GM18861 (cell line): ENCODE measurements at regions not wholly inside any gene's neighbourhood (a gene's known extent, or its start where the extent isn't known, plus 50 kb on each side); places are given as distances from the start of the nearest gene placed in this dataset.
"Not testable (repeated sequence)": the region's sequence is repeated elsewhere in the genome, so short reads cannot be mapped to it uniquely, and the experiment has no call there.

Experiments
- ATAC-seq: cut with Tn5 transposase; IDR thresholded peaks from one replicate; pipeline ENCODE4 v1.9.1; 2021; ENCODE audit not compliant: unreplicated experiment

DNA sequence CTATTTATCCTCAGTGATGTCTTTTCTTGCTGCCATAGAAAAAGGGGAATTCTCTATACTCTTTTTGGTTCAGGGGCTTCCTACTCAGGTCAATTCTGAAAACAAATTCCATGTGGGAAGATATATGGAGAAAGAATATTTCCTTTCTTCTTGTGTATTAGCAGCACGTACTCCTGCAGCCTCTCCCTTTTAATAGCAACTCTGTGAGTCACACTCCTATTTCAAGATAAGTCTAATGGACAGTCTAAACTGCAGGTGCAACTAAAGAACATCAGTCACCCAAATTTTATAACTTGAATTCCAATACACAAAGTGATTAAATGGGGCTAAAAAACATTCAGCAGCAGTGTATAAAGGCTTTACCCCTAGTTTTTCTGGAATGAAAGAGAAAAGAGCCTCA, 942.2 kb downstream of the CNTNAP5 start:
- no peak for ATAC-seq

DNA sequence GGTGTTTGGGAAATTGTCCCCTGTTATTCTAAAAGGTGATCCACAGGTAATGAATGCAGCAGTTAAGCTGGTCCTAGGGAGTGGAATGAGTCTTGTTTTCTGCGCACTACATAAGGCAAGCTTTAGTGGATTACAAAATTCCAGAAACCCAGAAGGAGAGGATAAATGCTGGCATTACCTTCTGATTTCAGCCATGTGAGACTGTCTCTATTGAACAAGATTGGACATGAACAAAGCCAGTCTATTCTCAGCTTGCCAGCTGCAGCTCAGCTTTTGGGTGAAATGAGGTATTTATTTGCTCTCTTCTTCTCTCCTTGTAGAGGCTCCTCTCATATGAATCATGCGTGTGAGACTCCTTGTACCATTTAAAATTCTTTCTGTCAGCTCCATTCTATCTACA, 944.9 kb downstream of the CNTNAP5 start:
- ATAC-seq, result no peak

GRCh38 chr2:124973396-124973795, 948.3 kb downstream of the CNTNAP5 start:
- no peak for ATAC-seq

GRCh38 chr2:124975224-124975623, 950.1 kb downstream of the CNTNAP5 start:
- no peak for ATAC-seq

DNA sequence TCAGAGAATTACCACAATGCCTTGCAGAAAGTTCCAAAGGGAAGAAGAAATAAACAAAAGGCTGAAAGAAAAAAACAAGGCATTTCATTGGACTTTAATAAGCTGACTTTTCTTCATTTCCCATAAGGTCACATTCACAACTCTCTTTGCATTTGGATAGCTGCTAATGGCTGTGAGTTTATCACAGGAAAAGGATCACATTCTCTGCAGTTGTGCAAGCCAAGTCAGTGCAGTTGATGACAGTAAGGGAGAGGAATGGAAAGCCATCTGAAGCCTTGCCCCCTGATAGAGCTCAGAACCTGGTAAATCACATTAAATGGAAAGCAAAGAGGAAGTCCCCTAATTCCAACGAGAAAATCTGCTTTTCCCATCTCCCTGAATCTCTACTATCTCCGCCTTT, 950.6 kb downstream of the CNTNAP5 start:
- no peak for ATAC-seq

DNA sequence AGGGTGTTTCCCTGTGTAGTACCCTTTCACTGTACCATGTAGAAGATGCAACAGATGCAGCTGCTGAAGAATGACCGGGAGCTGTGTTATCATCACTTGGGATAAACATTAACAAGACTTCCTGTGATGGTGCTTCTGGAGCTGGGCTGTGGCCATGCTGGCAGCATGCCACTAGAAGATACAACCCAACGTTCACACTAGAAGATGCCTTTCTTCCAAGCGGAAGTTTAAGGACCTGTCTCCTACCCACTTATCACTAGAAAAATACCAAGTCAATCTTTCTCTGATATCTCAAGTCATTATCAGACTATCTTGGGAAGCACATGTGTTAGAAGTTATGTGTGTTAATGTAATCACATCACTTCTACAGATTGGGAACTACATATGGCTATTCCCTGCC, 953.5 kb downstream of the CNTNAP5 start:
- ATAC-seq, result no peak

GRCh38 chr2:124983595-124983994, 958.5 kb downstream of the CNTNAP5 start:
- no peak for ATAC-seq

DNA sequence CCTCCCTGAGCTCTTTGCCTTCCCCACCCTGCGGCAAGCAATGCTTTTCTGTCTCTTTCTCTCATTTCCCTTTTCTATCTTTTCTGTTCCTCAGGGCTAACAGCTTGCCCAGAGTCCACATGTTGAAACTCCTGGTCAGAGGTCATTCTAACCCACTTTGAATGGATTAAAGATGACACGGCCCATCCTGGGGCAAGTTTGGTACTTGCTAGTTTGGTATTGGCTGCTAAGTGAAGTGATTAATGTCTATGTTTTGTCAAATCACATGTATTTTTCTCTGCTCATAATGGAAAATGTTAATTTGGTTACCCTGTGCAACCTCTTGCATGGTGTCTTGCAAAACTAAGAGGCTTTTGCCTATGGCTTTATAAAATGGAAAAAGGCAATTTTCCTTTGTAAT, 960.2 kb downstream of the CNTNAP5 start:
- no peak for ATAC-seq

DNA sequence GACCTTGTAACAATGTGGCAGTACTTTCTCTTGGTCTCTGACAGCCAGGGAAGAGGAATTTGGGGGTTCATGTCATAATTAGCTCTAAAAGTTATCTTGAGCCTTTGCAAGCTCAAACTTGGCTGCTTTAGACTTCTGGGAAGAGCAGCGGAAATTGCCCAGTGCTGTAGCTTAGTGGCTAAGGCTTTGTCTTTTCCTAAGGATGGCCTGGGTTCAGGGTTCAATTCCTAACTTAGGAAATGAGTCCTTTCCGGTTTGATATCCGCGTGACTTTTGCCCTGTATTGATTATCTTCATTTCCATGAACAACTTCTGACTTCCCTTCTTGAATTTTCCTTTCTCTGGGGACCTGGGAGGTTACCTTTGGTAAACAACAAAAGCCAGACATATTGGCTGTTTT, 961.0 kb downstream of the CNTNAP5 start:
- no peak for ATAC-seq

DNA sequence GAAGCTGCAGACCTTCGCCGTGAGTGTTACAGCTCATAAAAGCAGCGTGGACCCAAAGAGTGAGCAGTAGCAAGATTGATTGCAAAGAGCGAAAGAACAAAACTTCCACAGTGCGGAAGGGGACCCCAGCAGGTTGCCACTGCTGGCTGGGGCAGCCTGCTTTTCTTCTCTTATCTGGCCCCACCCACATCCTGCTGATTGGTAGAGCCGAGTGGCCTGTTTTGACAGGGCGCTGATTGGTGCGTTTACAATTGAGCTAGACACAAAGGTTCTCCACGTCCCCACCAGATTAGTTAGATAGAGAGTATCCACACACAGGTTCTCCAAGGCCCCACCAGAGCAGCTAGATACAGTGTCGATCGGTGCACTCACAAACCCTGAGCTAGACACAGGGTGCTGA, 961.8 kb downstream of the CNTNAP5 start:
- not testable (repeated sequence) for ATAC-seq

DNA sequence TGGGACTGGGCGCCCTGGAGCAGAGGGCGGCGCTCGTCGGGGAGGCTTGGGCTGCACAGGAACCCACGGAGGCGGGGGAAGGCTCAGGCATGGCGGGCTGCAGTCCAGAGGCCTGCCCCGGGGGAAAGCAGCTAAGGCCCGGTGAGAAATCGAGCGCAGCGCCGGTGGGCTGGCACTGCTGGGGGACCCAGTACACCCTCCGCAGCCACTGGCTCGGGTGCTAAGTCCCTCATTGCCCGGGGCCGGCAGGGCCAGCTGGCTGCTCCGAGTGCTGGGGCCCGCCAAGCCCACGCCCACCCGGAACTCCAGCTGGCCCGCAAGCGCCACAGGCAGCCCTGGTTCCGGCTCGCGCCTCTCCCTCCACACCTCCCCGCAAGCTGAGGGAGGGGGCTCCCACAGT, 962.3 kb downstream of the CNTNAP5 start:
- not testable (repeated sequence) for ATAC-seq

- no peak for ATAC-seq
Measured at GRCh38 chr2:124988111-124988510, 963.0 kb downstream of the CNTNAP5 start.

GRCh38 chr2:124988794-124989193, 963.7 kb downstream of the CNTNAP5 start:
- no peak for ATAC-seq

DNA sequence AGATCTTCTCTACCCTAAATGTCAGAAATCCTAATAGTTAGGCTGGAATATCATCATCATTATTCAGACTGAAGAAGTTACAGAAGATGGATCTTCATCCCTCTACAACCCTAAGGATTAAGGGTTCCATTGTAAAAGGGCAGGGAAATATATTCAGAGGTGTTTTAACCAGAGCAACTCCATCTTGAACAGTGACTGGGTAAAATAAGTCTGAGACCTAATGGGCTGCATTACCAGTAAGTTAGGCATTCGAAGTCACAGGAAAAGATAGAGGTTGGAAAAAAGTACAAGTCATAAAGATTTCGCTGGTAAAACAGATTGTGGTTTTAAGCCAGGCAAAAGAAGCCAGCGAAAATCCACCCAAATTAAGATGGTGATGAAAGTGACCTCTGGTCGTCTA, 968.7 kb downstream of the CNTNAP5 start:
- ATAC-seq, result no peak

DNA sequence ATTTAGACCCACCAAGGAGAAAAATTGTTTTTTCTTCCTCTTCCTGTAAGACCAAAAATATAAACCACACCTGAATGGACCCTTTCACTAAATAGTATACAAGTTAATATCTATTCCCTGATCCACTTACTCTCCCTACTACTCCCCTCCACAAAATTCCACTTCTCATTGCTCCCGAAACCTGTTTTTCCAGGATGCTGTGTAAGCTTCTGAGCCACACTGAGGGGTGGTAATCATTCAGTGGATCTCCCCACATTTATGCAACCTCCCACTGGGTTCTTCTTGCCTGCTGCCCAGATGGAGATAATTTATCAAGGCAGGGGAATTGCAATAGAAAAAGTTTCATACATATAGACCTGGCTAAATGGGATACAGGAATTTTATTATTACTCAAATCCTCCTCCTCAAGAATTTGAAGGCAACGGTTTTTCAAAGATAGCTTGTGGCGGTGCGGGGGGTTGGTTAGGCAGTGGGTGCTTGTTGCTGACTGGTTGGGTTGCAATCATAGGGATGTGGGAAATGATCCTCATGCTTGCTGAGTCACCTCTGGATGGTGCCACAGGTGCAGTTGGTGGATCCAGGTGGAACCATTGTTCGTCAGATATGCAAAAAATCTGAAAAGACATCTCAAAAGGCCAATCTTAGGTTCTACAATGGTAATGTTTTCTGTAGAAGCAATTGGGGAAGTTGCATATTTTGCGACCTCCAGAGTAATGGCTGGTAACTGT, 970.3 kb downstream of the CNTNAP5 start:
- ATAC-seq, result no peak

- ATAC-seq, result no peak
Measured at GRCh38 chr2:124996406-124996805, 971.3 kb downstream of the CNTNAP5 start.

DNA sequence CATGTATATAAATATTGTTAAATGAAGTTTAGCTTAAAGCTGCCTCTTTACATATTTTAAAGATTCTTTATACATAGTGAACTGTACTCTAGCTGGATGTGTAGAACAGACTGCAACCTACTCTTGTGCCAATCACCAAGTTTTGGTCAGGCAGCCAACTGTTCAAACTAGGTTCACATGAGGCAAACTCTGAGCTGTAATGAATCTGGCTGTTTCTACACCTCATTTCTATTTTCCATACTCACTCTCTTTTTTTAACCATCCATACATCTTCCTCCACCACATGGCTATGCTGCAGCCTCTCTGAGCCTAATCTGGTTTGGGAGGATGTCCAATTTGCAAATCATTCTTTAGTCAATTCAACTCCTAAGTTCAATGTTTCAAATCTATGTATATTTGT, 974.8 kb downstream of the CNTNAP5 start:
- no peak for ATAC-seq

GRCh38 chr2:125004106-125004800, 979.2 kb downstream of the CNTNAP5 start:
- ATAC-seq, result no peak

- ATAC-seq, result no peak
Measured at GRCh38 chr2:125006676-125007075, 981.6 kb downstream of the CNTNAP5 start.

DNA sequence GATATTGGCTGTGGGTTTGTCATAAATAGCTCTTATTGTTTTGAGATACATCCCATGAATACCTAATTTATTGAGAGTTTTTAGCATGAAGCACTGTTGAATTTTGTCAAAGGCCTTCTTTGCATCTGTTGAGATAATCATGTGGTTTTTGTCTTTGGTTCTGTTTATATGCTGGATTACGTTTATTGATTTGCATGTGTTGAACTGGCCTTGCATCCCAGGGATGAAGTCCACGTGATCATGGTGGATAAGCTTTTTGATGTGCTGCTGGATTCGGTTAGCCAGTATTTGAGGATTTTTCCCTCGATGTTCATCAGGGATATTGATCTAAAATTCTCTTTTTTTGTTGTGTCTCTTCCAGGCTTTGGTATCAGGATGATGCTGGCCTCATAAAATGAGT, 1003.6 kb downstream of the CNTNAP5 start:
- ATAC-seq, result not testable (repeated sequence)

GRCh38 chr2:125033871-125034270, 1008.8 kb downstream of the CNTNAP5 start:
- ATAC-seq, result no peak

GRCh38 chr2:125037135-125037653, 1012.1 kb downstream of the CNTNAP5 start:
- no peak for ATAC-seq
